ENCODE measurements at regions not wholly inside any gene's neighbourhood (a gene's known extent, or its start where the extent isn't known, plus 50 kb on each side); places are given as distances from the start of the nearest gene placed in this dataset.
"Not testable (repeated sequence)": the region's sequence is repeated elsewhere in the genome, so short reads cannot be mapped to it uniquely, and the experiment has no call there.

- no peaks in the 10 kb centered on the region for H3K36me3 ChIP-seq
- WGBS: 92% methylated on average over 4 of the region's 4 CpGs
- TF ChIP-seq, protein P1, sequence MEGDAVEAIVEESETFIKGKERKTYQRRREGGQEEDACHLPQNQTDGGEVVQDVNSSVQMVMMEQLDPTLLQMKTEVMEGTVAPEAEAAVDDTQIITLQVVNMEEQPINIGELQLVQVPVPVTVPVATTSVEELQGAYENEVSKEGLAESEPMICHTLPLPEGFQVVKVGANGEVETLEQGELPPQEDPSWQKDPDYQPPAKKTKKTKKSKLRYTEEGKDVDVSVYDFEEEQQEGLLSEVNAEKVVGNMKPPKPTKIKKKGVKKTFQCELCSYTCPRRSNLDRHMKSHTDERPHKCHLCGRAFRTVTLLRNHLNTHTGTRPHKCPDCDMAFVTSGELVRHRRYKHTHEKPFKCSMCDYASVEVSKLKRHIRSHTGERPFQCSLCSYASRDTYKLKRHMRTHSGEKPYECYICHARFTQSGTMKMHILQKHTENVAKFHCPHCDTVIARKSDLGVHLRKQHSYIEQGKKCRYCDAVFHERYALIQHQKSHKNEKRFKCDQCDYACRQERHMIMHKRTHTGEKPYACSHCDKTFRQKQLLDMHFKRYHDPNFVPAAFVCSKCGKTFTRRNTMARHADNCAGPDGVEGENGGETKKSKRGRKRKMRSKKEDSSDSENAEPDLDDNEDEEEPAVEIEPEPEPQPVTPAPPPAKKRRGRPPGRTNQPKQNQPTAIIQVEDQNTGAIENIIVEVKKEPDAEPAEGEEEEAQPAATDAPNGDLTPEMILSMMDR (IDR thresholded peaks at IDR 0.05): no peak
- TF ChIP-seq POLR2A (IDR thresholded peaks at IDR 0.05; ENCODE audit: low read depth) (no peak), POLR2AphosphoS5 (IDR thresholded peaks at IDR 0.05) (no peak), EP300 (IDR thresholded peaks at IDR 0.05) (no peak)
- no peaks in the 10 kb centered on the region for H3K9me3 ChIP-seq
- DNase-seq (ENCODE audit: extremely low spot score): no peak
- no peaks in the 10 kb centered on the region for H3K27me3 ChIP-seq
- H3K4me1 ChIP-seq: no peaks in the 10 kb centered on the region
- H3K4me3 ChIP-seq: no peak overlapping the region
- H3K27ac ChIP-seq (replicated peaks in 1 of 4): no peak overlapping the region
- intact Hi-C loops (cut with DNase I): no loop called here
Observed at GRCh38 chr4:130031858-130032257, 935.9 kb downstream of the C4orf33 start.

GRCh38 chr4:130033657-130034056 is 937.7 kb downstream of the C4orf33 start:
- intact Hi-C loops (cut with DNase I); H3K4me1 ChIP-seq; H3K4me3 ChIP-seq; H3K36me3 ChIP-seq; H3K27ac ChIP-seq (replicated peaks in 1 of 4); H3K27me3 ChIP-seq; H3K9me3 ChIP-seq; DNase-seq (ENCODE audit: extremely low spot score): not testable (repeated sequence)
- 95% methylated on average over 7 of the region's 7 CpGs for WGBS

- Histone ChIP-seq H3K4me1 (no peaks in the 10 kb centered on the region), H3K27me3 (no peaks in the 10 kb centered on the region), H3K4me3 (no peak overlapping the region), H3K27ac (replicated peaks in 1 of 4) (no peak overlapping the region), H3K9me3 (no peaks in the 10 kb centered on the region), H3K36me3 (no peaks in the 10 kb centered on the region)
- intact Hi-C loops (cut with DNase I): no loop called here
- TF ChIP-seq POLR2A (IDR thresholded peaks at IDR 0.05; ENCODE audit: low read depth) (no peak), EP300 (IDR thresholded peaks at IDR 0.05) (no peak), POLR2AphosphoS5 (IDR thresholded peaks at IDR 0.05) (no peak)
- TF ChIP-seq, protein P1 (IDR thresholded peaks at IDR 0.05): no peak
- DNase-seq (ENCODE audit: extremely low spot score): no peak
Observed at GRCh38 chr4:130034876-130035275, 938.9 kb downstream of the C4orf33 start.

DNA sequence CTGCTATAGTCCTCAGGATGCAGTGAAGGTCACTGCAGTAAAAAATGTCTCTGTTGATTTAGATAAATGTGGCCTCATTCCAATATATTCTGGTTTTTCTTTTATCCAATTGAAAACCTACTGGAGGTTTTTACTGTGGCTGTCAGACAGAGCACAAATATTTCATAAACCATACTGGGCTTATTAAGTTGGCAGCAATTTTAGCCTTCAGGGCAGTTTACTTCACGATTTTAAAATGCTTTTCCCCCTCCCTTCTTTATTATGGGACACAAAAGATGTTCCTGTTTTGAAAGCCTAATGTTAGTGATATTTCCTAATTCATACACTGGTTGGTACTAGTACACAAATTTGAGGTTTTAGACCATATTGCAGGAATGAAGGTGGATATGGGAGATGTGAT is 939.4 kb downstream of the C4orf33 start:
- Histone ChIP-seq H3K9me3 (no peaks in the 10 kb centered on the region), H3K27me3 (no peaks in the 10 kb centered on the region), H3K36me3 (no peaks in the 10 kb centered on the region), H3K27ac (replicated peaks in 1 of 4) (no peak overlapping the region), H3K4me1 (no peaks in the 10 kb centered on the region), H3K4me3 (no peak overlapping the region)
- 23% methylated on average over 1 of the region's 1 CpG for WGBS
- DNase-seq (ENCODE audit: extremely low spot score): no peak
- TF ChIP-seq POLR2AphosphoS5 (IDR thresholded peaks at IDR 0.05): no peak
- TF ChIP-seq, protein P1 (IDR thresholded peaks at IDR 0.05): no peak
- TF ChIP-seq POLR2A (IDR thresholded peaks at IDR 0.05; ENCODE audit: low read depth): no peak
- TF ChIP-seq EP300 (IDR thresholded peaks at IDR 0.05): no peak
- intact Hi-C loops (cut with DNase I): no loop called here

DNA sequence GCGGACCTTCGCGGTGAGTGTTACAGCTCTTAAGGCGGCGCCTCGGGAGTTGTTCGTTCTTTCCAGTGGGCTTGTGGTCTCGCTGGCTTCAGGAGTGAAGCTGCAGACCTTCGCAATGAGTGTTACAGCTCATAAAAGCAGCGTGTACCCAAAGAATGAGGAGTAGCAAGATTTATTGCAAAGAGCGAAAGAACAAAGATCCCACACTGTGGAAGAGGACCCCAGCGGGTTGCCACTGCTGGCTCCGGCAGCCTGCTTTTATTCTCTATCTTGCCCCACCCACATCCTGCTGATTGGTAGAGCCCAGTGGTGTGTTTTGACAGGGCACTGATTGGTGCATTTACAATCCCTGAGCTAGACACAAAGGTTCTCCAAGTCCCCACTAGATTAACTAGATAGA is 941.9 kb downstream of the C4orf33 start:
- intact Hi-C loops (cut with DNase I); H3K4me1 ChIP-seq; H3K36me3 ChIP-seq; H3K9me3 ChIP-seq; H3K4me3 ChIP-seq; H3K27me3 ChIP-seq; DNase-seq (ENCODE audit: extremely low spot score); H3K27ac ChIP-seq (replicated peaks in 1 of 4): not testable (repeated sequence)
- 97% methylated on average over 13 of the region's 13 CpGs for WGBS

DNA sequence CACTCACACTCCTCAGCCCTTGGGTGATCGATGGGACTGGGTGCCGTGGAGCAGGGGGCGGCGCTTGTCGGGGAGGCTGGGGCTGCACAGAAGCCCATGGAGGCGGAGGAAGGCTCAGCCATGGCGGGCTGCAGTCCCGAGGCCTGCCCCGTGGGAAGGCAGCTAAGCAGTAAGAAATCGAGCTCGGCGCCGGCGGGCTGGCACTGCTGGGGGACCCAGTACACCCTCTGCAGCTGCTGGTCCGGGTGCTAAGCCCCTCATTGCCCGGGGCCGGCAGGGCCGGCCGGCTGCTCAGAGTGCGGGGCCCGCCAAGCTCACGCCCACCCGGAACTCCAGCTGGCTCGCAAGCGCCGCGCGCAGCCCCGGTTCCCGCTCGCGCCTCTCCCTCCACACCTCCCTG is 942.6 kb downstream of the C4orf33 start:
- 96% methylated on average over 24 of the region's 32 CpGs for WGBS
- H3K27ac ChIP-seq (replicated peaks in 1 of 4); H3K27me3 ChIP-seq; H3K4me1 ChIP-seq; intact Hi-C loops (cut with DNase I); H3K4me3 ChIP-seq; DNase-seq (ENCODE audit: extremely low spot score); H3K36me3 ChIP-seq; H3K9me3 ChIP-seq: not testable (repeated sequence)
